Colonic mucosa (tissue), 4 donors: ENCODE measurements at regions not wholly inside any gene's neighbourhood (a gene's known extent, or its start where the extent isn't known, plus 50 kb on each side); places are given as distances from the start of the nearest gene placed in this dataset.

Experiments
- DNase-seq: peaks from one replicate; pipeline ENCODE4 v3.0.0-alpha.2; 2020
- H3K27ac ChIP-seq: fragments of 200-600 bp; one replicate; pipeline ENCODE4 v1.8.0; 2021
- H3K27me3 ChIP-seq: fragments of 200-600 bp; one replicate; pipeline ENCODE4 v1.8.0; 2021
- H3K36me3 ChIP-seq: fragments of 200-600 bp; one replicate; pipeline ENCODE4 v1.8.0; 2021
- H3K4me1 ChIP-seq: fragments of 200-600 bp; one replicate; pipeline ENCODE4 v1.8.0; 2021; ENCODE audit warnings: mild to moderate bottlenecking
- H3K4me3 ChIP-seq: fragments of 200-600 bp; one replicate; pipeline ENCODE4 v1.8.0; 2021
- H3K9ac ChIP-seq, 2 donors: one replicate each; pipeline ENCODE4 v1.7.0; 2013; ENCODE audit warnings: control low read depth in 2 of 2, low read depth in 2 of 2, low read length in 2 of 2
- H3K9me3 ChIP-seq: fragments of 200-600 bp; one replicate; pipeline ENCODE4 v1.8.0; 2021
- intact Hi-C: fragments of 100-400 bp; cut with DNase I; formaldehyde crosslinking; loops from one replicate; pipeline ENCODE4 v1.14.1; 2022
- TF ChIP-seq, protein P1 (sequence below): fragments of 200-600 bp; IDR thresholded peaks from one replicate; pipeline ENCODE4 v1.8.0; 2022; ENCODE audit warnings: antibody characterized with exemption, mild to moderate bottlenecking
- donor health status: healthy.
- donor health status: DM: no; HTN: no; CAD: no.
- donor health status: DM: no; HTN: no; CAD: no.

DNA sequence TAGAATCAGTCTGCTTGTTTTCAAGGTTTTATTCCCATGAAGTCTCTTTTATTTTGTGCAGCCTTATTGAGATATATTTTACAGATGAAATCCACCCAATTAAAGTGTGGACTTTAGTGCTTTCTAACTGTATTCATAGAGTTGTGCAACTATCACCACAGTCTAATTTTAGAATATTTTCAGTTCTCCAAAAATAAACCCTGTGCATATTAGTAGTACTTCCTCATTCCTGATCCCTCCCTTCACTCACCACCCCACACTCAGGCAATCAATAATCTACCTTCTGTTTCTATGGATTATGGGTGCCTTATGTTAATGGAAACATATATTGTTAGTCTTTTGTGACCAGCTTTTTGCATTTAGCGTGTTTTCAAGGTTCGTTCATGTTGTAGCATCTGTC lies 185.7 kb upstream of the TMEM72 start:
- H3K9ac ChIP-seq, result no peak overlapping the region
- no peak overlapping the region for H3K4me3 ChIP-seq
- no peaks in the 10 kb centered on the region for H3K4me1 ChIP-seq
- H3K9me3 ChIP-seq, result no peaks in the 10 kb centered on the region
- intact Hi-C loops, result no loop called here
- H3K27me3 ChIP-seq, result no peaks in the 10 kb centered on the region
- no peaks in the 10 kb centered on the region for H3K36me3 ChIP-seq
- TF ChIP-seq, protein P1, sequence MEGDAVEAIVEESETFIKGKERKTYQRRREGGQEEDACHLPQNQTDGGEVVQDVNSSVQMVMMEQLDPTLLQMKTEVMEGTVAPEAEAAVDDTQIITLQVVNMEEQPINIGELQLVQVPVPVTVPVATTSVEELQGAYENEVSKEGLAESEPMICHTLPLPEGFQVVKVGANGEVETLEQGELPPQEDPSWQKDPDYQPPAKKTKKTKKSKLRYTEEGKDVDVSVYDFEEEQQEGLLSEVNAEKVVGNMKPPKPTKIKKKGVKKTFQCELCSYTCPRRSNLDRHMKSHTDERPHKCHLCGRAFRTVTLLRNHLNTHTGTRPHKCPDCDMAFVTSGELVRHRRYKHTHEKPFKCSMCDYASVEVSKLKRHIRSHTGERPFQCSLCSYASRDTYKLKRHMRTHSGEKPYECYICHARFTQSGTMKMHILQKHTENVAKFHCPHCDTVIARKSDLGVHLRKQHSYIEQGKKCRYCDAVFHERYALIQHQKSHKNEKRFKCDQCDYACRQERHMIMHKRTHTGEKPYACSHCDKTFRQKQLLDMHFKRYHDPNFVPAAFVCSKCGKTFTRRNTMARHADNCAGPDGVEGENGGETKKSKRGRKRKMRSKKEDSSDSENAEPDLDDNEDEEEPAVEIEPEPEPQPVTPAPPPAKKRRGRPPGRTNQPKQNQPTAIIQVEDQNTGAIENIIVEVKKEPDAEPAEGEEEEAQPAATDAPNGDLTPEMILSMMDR, result no peak
- DNase-seq, result no peak
- no peak overlapping the region for H3K27ac ChIP-seq

DNA sequence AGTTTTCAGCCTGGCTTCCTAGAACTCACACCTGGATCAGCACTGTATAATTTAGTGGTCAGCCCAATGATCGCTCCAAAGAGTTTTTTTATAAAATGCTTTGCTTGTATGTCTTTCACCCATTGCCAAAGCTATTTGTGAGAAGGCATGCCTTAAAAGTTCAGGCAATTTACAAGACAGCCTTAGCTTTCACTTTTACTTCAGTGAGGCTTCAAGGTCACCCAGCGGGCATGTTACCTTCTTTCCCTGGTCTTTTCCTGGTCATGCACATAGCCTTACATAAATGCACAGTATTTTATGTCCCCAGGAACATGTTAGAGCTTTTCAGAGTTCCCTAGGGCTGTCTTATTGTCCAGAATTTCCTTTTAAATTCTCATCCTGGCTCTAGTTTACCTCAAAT lies 179.9 kb upstream of the TMEM72 start:
- H3K27ac ChIP-seq, result no peak overlapping the region
- no peak overlapping the region for H3K9ac ChIP-seq
- H3K9me3 ChIP-seq, result no peaks in the 10 kb centered on the region
- no peak overlapping the region for H3K4me3 ChIP-seq
- H3K27me3 ChIP-seq, result no peaks in the 10 kb centered on the region
- intact Hi-C loops, result loop anchor here (10.0 kb wide), 1 partner anchor 124 kb away; no protein-coding TSS in a partner anchor
- DNase-seq, result no peak
- TF ChIP-seq, protein P1, result no peak
- H3K36me3 ChIP-seq, result no peaks in the 10 kb centered on the region
- no peaks in the 10 kb centered on the region for H3K4me1 ChIP-seq

DNA sequence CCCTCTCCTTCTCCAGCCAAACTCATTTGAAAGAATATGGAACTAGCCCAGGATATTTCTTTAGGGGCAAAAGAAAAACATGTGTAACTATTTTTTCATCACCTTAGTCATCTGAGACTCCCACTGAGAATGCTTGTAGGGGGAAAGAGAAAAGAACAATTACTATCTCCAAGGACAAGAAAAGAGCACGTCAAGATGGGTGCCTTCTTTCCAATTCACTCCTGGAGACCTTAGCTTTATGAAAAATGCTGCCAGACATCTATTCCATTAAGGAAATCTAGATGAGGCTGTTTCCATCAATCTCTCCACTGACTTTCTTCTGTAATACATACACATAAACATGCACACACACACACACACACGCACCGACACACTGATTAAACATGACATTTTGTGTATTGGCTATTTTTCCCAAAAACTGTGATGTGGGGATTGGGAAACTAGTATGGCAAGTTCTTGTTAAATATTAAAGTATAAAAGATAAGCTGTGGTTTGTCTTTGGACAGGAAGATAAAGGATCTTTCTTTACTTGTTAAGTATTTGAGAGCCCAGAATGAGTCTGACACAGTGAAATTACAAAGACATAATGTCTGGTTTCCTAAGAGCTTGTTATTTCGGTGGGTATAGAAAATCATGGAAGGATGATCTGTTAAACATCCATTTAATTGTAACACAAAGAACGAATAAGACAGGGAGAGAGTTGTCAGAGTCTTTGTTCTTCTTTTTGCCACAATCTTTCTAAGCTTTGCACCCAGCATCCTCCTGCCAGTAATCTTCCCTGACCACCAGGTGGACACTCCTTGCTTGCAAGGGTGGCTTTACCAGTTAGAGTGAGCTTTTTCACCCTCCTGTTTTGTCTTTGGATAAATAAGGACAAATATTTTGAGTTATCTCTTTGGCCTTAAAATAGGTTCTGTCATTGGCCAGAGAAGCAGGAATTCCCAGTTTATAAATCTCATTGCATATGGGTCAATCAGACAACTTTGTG lies 177.3 kb upstream of the TMEM72 start:
- H3K27me3 ChIP-seq, result no peaks in the 10 kb centered on the region
- H3K36me3 ChIP-seq, result no peaks in the 10 kb centered on the region
- no peak for DNase-seq
- H3K9ac ChIP-seq, result no peak overlapping the region
- intact Hi-C loops, result loop anchor here (10.0 kb wide), 1 partner anchor 121 kb away; no protein-coding TSS in a partner anchor
- H3K4me1 ChIP-seq, result no peaks in the 10 kb centered on the region
- H3K9me3 ChIP-seq, result no peaks in the 10 kb centered on the region
- no peak overlapping the region for H3K27ac ChIP-seq
- H3K4me3 ChIP-seq, result no peak overlapping the region
- TF ChIP-seq, protein P1, result no peak

DNA sequence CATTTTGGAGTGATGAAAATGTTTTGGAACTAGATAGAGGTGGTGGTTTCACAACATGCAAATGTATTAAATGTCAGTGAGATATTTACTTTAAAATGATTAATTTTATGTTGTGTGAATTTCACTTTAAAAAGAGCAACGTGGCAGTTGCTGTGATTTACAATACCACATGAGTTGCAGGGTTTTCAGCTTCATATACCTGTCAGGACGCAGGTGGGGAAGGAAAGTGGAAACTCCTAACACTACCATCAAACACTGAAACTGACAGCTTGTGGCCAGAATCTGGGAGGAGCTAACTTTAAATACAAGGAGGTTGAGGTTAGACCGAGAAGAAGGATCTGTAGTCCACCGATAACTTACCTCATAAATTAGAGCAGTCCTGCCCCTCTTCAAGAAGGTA lies 168.9 kb upstream of the TMEM72 start:
- Histone ChIP-seq H3K9ac (no peak overlapping the region), H3K4me3 (no peak overlapping the region), H3K36me3 (no peaks in the 10 kb centered on the region), H3K9me3 (no peaks in the 10 kb centered on the region), H3K27me3 (no peaks in the 10 kb centered on the region), H3K4me1 (no peaks in the 10 kb centered on the region), H3K27ac (no peak overlapping the region)
- TF ChIP-seq, protein P1, result no peak
- intact Hi-C loops, result no loop called here
- DNase-seq, result no peak

DNA sequence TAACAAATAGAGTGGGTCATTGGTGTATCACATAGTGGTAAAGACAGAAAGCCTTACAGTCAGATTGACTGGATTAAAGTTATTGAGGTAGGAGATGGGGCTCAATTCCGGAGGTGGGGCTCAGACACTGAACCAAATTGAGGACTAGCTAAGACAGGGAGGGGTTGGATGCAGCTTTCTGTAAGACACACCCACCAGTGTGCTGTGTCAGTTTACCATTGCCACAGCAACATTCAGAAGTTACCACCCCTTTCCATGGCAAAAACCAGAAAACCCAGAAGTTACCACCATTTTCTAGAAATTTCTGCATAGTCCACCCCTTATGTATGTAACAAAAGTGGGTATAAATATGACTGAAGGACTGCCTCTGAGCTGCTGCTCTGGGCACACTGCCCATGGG lies 167.6 kb upstream of the TMEM72 start:
- no peaks in the 10 kb centered on the region for H3K36me3 ChIP-seq
- H3K4me1 ChIP-seq, result no peaks in the 10 kb centered on the region
- no peak overlapping the region for H3K9ac ChIP-seq
- no peak for DNase-seq
- H3K4me3 ChIP-seq, result no peak overlapping the region
- H3K27me3 ChIP-seq, result no peaks in the 10 kb centered on the region
- H3K27ac ChIP-seq, result no peak overlapping the region
- TF ChIP-seq, protein P1, result no peak
- no peaks in the 10 kb centered on the region for H3K9me3 ChIP-seq
- intact Hi-C loops, result no loop called here
